T-helper 17 cell (primary cell): ENCODE measurements at regions not wholly inside any gene's neighbourhood (a gene's known extent, or its start where the extent isn't known, plus 50 kb on each side); places are given as distances from the start of the nearest gene placed in this dataset.
"Not testable (repeated sequence)": the region's sequence is repeated elsewhere in the genome, so short reads cannot be mapped to it uniquely, and the experiment has no call there.

Experiments used
- ATAC-seq: fragments of 150-1000 bp; cut with Tn5 transposase; 2 replicates; pipeline ENCODE4 v1.10.0; 2021; ENCODE audit warnings: mild to moderate bottlenecking, moderate library complexity
- DNase-seq, 3 donors: peaks; one replicate each; pipeline versions ENCODE4 v3.0.0 to v3.0.0-alpha.2; 2020 to 2021
- H3K9me3 ChIP-seq: one replicate; pipeline ENCODE4 v1.7.0; 2013; ENCODE audit warnings: low read length, mild to moderate bottlenecking; ENCODE audit not compliant: control insufficient read depth, poor library complexity, severe bottlenecking
- H3K27ac Mint-ChIP-seq: one replicate; pipeline ENCODE4 v1.8.0; 2022; ENCODE audit warnings: mild to moderate bottlenecking, moderate library complexity, mixed read lengths
- H3K27me3 Mint-ChIP-seq: one replicate; pipeline ENCODE4 v1.8.0; 2022; ENCODE audit warnings: mixed read lengths
- H3K36me3 Mint-ChIP-seq: one replicate; pipeline ENCODE4 v1.8.0; 2022; ENCODE audit warnings: low read depth, mixed read lengths
- H3K4me1 Mint-ChIP-seq: one replicate; pipeline ENCODE4 v1.8.0; 2022; ENCODE audit warnings: mild to moderate bottlenecking, mixed read lengths
- H3K4me3 Mint-ChIP-seq: one replicate; pipeline ENCODE4 v1.8.0; 2022; ENCODE audit warnings: mild to moderate bottlenecking, moderate library complexity, mixed read lengths

- Mint-ChIP-seq H3K4me1 (no peaks in the 10 kb centered on the region), H3K4me3 (no peak overlapping the region), H3K36me3 (no peaks in the 10 kb centered on the region), H3K27ac (no peak overlapping the region), H3K27me3 (peaks cover 29% of the 10 kb centered on the region)
- DNase-seq (no peak), ATAC-seq (no peak)
- no peaks in the 10 kb centered on the region for H3K9me3 ChIP-seq
Observed at GRCh38 chr18:11500153-11501122, 109.0 kb upstream of the SLC35G4 start.

- H3K27ac Mint-ChIP-seq = no peak overlapping the region
- no peak for DNase-seq
- H3K36me3 Mint-ChIP-seq = no peaks in the 10 kb centered on the region
- H3K9me3 ChIP-seq = no peaks in the 10 kb centered on the region
- no peak overlapping the region for H3K4me3 Mint-ChIP-seq
- peaks cover 23% of the 10 kb centered on the region for H3K27me3 Mint-ChIP-seq
- no peaks in the 10 kb centered on the region for H3K4me1 Mint-ChIP-seq
- ATAC-seq = no peak
Observed at GRCh38 chr18:11498821-11499220, 110.6 kb upstream of the SLC35G4 start.

GRCh38 chr18:11497585-11497984 is 111.8 kb upstream of the SLC35G4 start:
- no peak overlapping the region for H3K27ac Mint-ChIP-seq
- DNase-seq (no peak), ATAC-seq (no peak)
- H3K9me3 ChIP-seq = no peaks in the 10 kb centered on the region
- no peaks in the 10 kb centered on the region for H3K4me1 Mint-ChIP-seq
- no peaks in the 10 kb centered on the region for H3K36me3 Mint-ChIP-seq
- H3K4me3 Mint-ChIP-seq = no peak overlapping the region
- H3K27me3 Mint-ChIP-seq = peaks cover 23% of the 10 kb centered on the region

- no peak overlapping the region for H3K27ac Mint-ChIP-seq
- no peak for ATAC-seq
- no peak for DNase-seq
- H3K9me3 ChIP-seq = no peaks in the 10 kb centered on the region
- no peaks in the 10 kb centered on the region for H3K36me3 Mint-ChIP-seq
- H3K4me1 Mint-ChIP-seq = no peaks in the 10 kb centered on the region
- H3K27me3 Mint-ChIP-seq = peaks cover 23% of the 10 kb centered on the region
- no peak overlapping the region for H3K4me3 Mint-ChIP-seq
Observed at GRCh38 chr18:11496526-11497172, 112.7 kb upstream of the SLC35G4 start.

GRCh38 chr18:11495441-11495840 is 114.0 kb upstream of the SLC35G4 start:
- no peak for ATAC-seq
- no peak for DNase-seq
- Mint-ChIP-seq H3K27ac (no peak overlapping the region), H3K4me3 (no peak overlapping the region), H3K27me3 (peaks cover 22% of the 10 kb centered on the region), H3K36me3 (no peaks in the 10 kb centered on the region), H3K4me1 (no peaks in the 10 kb centered on the region)
- no peaks in the 10 kb centered on the region for H3K9me3 ChIP-seq

- H3K4me1 Mint-ChIP-seq = no peaks in the 10 kb centered on the region
- no peak for ATAC-seq
- no peak overlapping the region for H3K4me3 Mint-ChIP-seq
- H3K36me3 Mint-ChIP-seq = no peaks in the 10 kb centered on the region
- H3K27me3 Mint-ChIP-seq = peaks cover 12% of the 10 kb centered on the region
- no peak for DNase-seq
- no peak overlapping the region for H3K27ac Mint-ChIP-seq
- H3K9me3 ChIP-seq = no peaks in the 10 kb centered on the region
Observed at GRCh38 chr18:11494107-11494506, 115.3 kb upstream of the SLC35G4 start.

- Mint-ChIP-seq H3K27ac (no peak overlapping the region), H3K36me3 (no peaks in the 10 kb centered on the region), H3K4me3 (no peak overlapping the region), H3K27me3 (peaks cover 6% of the 10 kb centered on the region), H3K4me1 (no peaks in the 10 kb centered on the region)
- no peak for DNase-seq
- no peak for ATAC-seq
- no peaks in the 10 kb centered on the region for H3K9me3 ChIP-seq
Observed at GRCh38 chr18:11489266-11489899, 120.0 kb upstream of the SLC35G4 start.

- ATAC-seq (no peak), DNase-seq (no peak)
- no peak overlapping the region for H3K27ac Mint-ChIP-seq
- H3K9me3 ChIP-seq = no peaks in the 10 kb centered on the region
- H3K36me3 Mint-ChIP-seq = no peaks in the 10 kb centered on the region
- no peak overlapping the region for H3K4me3 Mint-ChIP-seq
- no peaks in the 10 kb centered on the region for H3K4me1 Mint-ChIP-seq
- peaks cover 6% of the 10 kb centered on the region for H3K27me3 Mint-ChIP-seq
Observed at GRCh38 chr18:11488175-11488574, 121.2 kb upstream of the SLC35G4 start.

- DNase-seq = no peak
- H3K9me3 ChIP-seq = no peaks in the 10 kb centered on the region
- H3K4me1 Mint-ChIP-seq = no peaks in the 10 kb centered on the region
- no peak overlapping the region for H3K4me3 Mint-ChIP-seq
- H3K27me3 Mint-ChIP-seq = peaks cover 6% of the 10 kb centered on the region
- ATAC-seq = no peak
- no peak overlapping the region for H3K27ac Mint-ChIP-seq
- no peaks in the 10 kb centered on the region for H3K36me3 Mint-ChIP-seq
Observed at GRCh38 chr18:11487390-11487789, 122.0 kb upstream of the SLC35G4 start.

- no peak for DNase-seq
- no peaks in the 10 kb centered on the region for H3K36me3 Mint-ChIP-seq
- no peak for ATAC-seq
- no peaks in the 10 kb centered on the region for H3K9me3 ChIP-seq
- peaks cover 14% of the 10 kb centered on the region for H3K27me3 Mint-ChIP-seq
- H3K4me3 Mint-ChIP-seq = no peak overlapping the region
- no peaks in the 10 kb centered on the region for H3K4me1 Mint-ChIP-seq
- no peak overlapping the region for H3K27ac Mint-ChIP-seq
Observed at GRCh38 chr18:11482271-11482670, 127.1 kb upstream of the SLC35G4 start.

- no peak overlapping the region for H3K27ac Mint-ChIP-seq
- no peak for ATAC-seq
- no peak overlapping the region for H3K4me3 Mint-ChIP-seq
- H3K36me3 Mint-ChIP-seq = no peaks in the 10 kb centered on the region
- H3K9me3 ChIP-seq = no peaks in the 10 kb centered on the region
- peaks cover 14% of the 10 kb centered on the region for H3K27me3 Mint-ChIP-seq
- no peak for DNase-seq
- no peaks in the 10 kb centered on the region for H3K4me1 Mint-ChIP-seq
Observed at GRCh38 chr18:11480692-11481091, 128.7 kb upstream of the SLC35G4 start.

- not testable (repeated sequence) for ATAC-seq, DNase-seq, H3K27ac Mint-ChIP-seq, H3K9me3 ChIP-seq, H3K4me1 Mint-ChIP-seq, H3K4me3 Mint-ChIP-seq, H3K36me3 Mint-ChIP-seq
- peaks cover 14% of the 10 kb centered on the region for H3K27me3 Mint-ChIP-seq
Observed at GRCh38 chr18:11479031-11479430, 130.4 kb upstream of the SLC35G4 start.

GRCh38 chr18:11470941-11471340 is 138.5 kb upstream of the SLC35G4 start:
- no peak for ATAC-seq
- Mint-ChIP-seq H3K4me3 (no peak overlapping the region), H3K27me3 (peaks cover 16% of the 10 kb centered on the region), H3K36me3 (no peaks in the 10 kb centered on the region), H3K4me1 (no peaks in the 10 kb centered on the region), H3K27ac (no peak overlapping the region)
- H3K9me3 ChIP-seq = no peaks in the 10 kb centered on the region
- DNase-seq = no peak
